PC-9 (cell line): ENCODE measurements at regions not wholly inside any gene's neighbourhood (a gene's known extent, or its start where the extent isn't known, plus 50 kb on each side); places are given as distances from the start of the nearest gene placed in this dataset.

Experiments used
- BruUV-seq: library from RNA; stranded (reverse); fragments of 400-500 nt; replicated peaks from 2 replicates; lab custom pipeline; 2021; lab: Mats Ljungman, UMichigan
- CTCF ChIA-PET: fragments of 300-600 bp; sonication (Branson Sonifier 250); formaldehyde crosslinking; loops from one replicate; lab custom pipeline; 2022; ENCODE audit warnings: antibody characterized with exemption; lab: Charles Lee
- POLR2A ChIA-PET: fragments of 300-600 bp; sonication (Branson Sonifier 250); formaldehyde crosslinking; loops from one replicate; lab custom pipeline; 2022; ENCODE audit warnings: antibody characterized with exemption; ENCODE audit not compliant: unreplicated experiment; lab: Charles Lee
- DNase-seq, 2 experiments: peaks; one replicate each; pipeline versions ENCODE4 v3.0.0 to v3.0.0-alpha.2; 2015 to 2022; ENCODE audit warnings: mixed read lengths in 1 of 2
- H2AFZ ChIP-seq: fragments of 200-600 bp; sonication (generic); 2 replicates; pipeline ENCODE4 v1.8.1; 2017; ENCODE audit warnings: antibody characterized with exemption
- H3F3A ChIP-seq: fragments of 200-600 bp; sonication (generic); 2 replicates; pipeline ENCODE4 v1.8.1; 2017; ENCODE audit warnings: antibody characterized with exemption, mild to moderate bottlenecking, low read depth; ENCODE audit not compliant: insufficient read depth
- H3K27ac ChIP-seq: fragments of 200-600 bp; sonication (generic); 2 replicates; pipeline ENCODE4 v1.6.1; 2016; ENCODE audit warnings: mixed run types
- H3K27me3 ChIP-seq: fragments of 200-600 bp; sonication (generic); 2 replicates; pipeline ENCODE4 v1.6.1; 2016; ENCODE audit warnings: low read depth, mixed run types; ENCODE audit not compliant: insufficient read depth
- H3K36me3 ChIP-seq: fragments of 200-600 bp; sonication (generic); 2 replicates; pipeline ENCODE4 v1.6.1; 2016; ENCODE audit warnings: low read depth, mixed run types
- H3K4me1 ChIP-seq: fragments of 200-600 bp; sonication (generic); replicated peaks from 2 replicates; pipeline ENCODE4 v1.6.1; 2016; ENCODE audit warnings: mixed run types; ENCODE audit not compliant: insufficient read depth
- H3K4me2 ChIP-seq: fragments of 200-600 bp; sonication (generic); 2 replicates; pipeline ENCODE4 v1.6.1; 2017; ENCODE audit warnings: mixed run types
- H3K4me3 ChIP-seq: fragments of 200-600 bp; sonication (generic); 2 replicates; pipeline ENCODE4 v1.6.1; 2016; ENCODE audit warnings: mixed run types
- H3K79me2 ChIP-seq: fragments of 200-600 bp; sonication (generic); 2 replicates; pipeline ENCODE4 v1.6.1; 2017; ENCODE audit warnings: low read depth, mixed run types
- H3K9me2 ChIP-seq: fragments of 200-600 bp; sonication (generic); 2 replicates; pipeline ENCODE4 v1.8.1; 2017; ENCODE audit warnings: mild to moderate bottlenecking; ENCODE audit not compliant: insufficient read depth
- H3K9me3 ChIP-seq: fragments of 200-600 bp; sonication (generic); 2 replicates; pipeline ENCODE4 v1.8.1; 2016; ENCODE audit warnings: low read depth; ENCODE audit not compliant: insufficient read depth
- H4K20me1 ChIP-seq: fragments of 200-600 bp; sonication (generic); 2 replicates; pipeline ENCODE4 v1.8.1; 2017; ENCODE audit not compliant: insufficient read depth
- EZH2 ChIP-seq: fragments of 200-600 bp; sonication (generic); IDR thresholded peaks from 2 replicates; pipeline ENCODE4 v1.8.0; 2017; ENCODE audit warnings: antibody characterized with exemption, low read depth
- intact Hi-C: fragments of 100-400 bp; cut with micrococcal nuclease; formaldehyde crosslinking; loops from one replicate; pipeline ENCODE4 v1.10.0; 2022; ENCODE audit not compliant: unreplicated experiment
- TF ChIP-seq, protein P1 (sequence below): fragments of 200-600 bp; sonication (generic); conservative IDR thresholded peaks from 2 replicates; pipeline ENCODE4 v1.6.1; 2017; ENCODE audit warnings: mixed run types, antibody characterized with exemption, mild to moderate bottlenecking, moderate library complexity

DNA sequence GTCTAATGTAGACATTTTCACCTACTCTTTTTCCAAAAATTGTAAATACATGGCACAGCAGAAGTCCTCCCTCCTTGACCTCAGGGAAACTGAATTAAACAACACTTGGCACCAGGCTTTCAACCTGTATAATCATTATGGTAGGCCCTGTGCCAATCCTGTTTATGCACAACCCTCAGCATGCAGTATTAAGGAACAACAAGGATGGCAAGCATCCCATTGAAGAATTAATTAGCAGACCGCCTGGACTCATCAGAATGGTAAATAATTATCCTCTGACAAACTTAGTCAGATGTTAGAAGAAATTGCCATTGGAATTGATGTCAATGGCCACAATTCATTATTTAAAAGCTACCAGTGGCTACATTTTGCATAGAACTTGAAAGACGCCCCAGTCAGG lies 66.3 kb upstream of the GALNT5 start:
- no TSS peak for BruUV-seq
- TF ChIP-seq, protein P1, sequence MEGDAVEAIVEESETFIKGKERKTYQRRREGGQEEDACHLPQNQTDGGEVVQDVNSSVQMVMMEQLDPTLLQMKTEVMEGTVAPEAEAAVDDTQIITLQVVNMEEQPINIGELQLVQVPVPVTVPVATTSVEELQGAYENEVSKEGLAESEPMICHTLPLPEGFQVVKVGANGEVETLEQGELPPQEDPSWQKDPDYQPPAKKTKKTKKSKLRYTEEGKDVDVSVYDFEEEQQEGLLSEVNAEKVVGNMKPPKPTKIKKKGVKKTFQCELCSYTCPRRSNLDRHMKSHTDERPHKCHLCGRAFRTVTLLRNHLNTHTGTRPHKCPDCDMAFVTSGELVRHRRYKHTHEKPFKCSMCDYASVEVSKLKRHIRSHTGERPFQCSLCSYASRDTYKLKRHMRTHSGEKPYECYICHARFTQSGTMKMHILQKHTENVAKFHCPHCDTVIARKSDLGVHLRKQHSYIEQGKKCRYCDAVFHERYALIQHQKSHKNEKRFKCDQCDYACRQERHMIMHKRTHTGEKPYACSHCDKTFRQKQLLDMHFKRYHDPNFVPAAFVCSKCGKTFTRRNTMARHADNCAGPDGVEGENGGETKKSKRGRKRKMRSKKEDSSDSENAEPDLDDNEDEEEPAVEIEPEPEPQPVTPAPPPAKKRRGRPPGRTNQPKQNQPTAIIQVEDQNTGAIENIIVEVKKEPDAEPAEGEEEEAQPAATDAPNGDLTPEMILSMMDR: no peak
- no peak for TF ChIP-seq EZH2
- no peak overlapping the region for H3K4me3 ChIP-seq
- DNase-seq: no peak
- ChIA-PET CTCF (no interaction called here), POLR2A (interaction anchor here (0.6 kb wide), 1 partner anchor 138 kb away, joined by 3 read pairs; no protein-coding TSS in a partner anchor)
- no peak overlapping the region for H3K4me2 ChIP-seq
- H3K9me2 ChIP-seq: no peaks in the 10 kb centered on the region
- no peaks in the 10 kb centered on the region for H3K9me3 ChIP-seq
- H3K27me3 ChIP-seq: no peaks in the 10 kb centered on the region
- no peak overlapping the region for H3K27ac ChIP-seq
- no peaks in the 10 kb centered on the region for H4K20me1 ChIP-seq
- H2AFZ ChIP-seq: no peak overlapping the region
- intact Hi-C loops: loop anchor here (5.0 kb wide), 3 partner anchors 299 to 859 kb away; partner anchors contain the start of gene NR4A2
- no peaks in the 10 kb centered on the region for H3F3A ChIP-seq
- no peaks in the 10 kb centered on the region for H3K79me2 ChIP-seq
- no peaks in the 10 kb centered on the region for H3K36me3 ChIP-seq
- no peaks in the 10 kb centered on the region for H3K4me1 ChIP-seq

DNA sequence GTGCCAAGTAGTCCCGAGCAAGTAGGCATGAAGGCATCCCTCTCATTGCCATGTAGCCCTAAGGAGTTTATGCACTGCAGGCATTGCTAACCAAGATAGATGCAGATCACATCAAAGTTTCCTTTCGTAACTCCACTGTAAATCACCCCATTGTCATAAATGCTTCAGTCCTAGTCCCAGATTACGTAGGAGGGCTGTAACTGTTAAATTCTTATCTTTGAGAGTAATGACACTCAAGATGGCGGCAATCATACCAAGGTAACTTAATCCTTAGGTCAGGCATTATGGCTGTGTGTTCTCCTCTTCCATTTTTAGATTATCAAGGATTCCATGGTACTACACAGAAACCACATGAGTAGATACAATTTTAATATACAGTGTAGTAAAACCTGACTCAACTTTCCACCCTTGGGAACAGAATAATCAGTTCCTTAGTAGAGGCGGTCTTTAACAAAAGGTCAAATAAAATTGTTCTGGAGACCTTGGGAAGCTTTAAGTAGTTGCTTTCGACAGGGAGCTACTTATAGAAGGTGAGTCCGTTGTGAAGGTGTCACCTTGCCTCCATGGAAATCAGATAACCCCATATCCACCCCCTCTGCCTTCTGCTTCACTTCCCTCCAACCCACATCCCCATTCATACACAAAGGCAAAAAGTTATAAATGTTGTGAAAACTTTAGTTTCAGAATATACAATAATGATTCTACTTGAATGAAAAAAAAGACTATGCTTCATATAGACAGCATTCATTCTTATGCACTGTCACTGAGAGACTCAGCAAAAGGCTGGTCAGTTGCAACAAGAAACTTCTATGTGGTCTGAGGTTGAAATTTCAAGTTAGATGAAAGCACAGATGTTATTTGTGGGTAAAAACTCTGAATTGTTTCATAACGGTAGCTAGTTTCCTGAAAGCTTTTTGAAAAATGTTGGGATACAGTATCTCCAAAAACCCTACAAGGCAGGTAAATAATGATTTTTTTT lies 64.8 kb upstream of the GALNT5 start:
- no peaks in the 10 kb centered on the region for H3K9me2 ChIP-seq

DNA sequence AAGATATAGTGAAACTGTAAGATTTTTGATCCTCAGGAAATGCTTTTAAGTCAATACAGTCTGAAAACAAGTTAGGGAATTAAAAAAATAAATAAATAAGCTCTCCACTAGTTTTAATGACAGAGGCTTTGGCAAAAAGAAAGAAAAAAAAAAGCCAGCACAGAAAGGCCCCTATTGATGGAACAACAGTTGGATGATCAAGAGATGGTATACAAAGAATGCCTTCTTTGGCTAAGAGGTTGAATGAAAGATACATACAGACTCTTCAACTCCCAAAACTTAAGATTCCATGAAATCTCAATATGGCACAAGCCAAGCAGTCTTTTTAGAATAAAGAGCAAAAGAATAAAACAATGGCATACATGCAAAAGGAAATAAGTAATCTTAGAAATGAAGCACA lies 64.0 kb upstream of the GALNT5 start:
- CTCF ChIA-PET: interaction anchor here (0.7 to 1.8 kb wide), 3 partner anchors 851 to 1816 kb away, joined by 5 to 10 read pairs (median 9); no protein-coding TSS in a partner anchor
- Histone ChIP-seq H3K9me3 (no peaks in the 10 kb centered on the region), H3K79me2 (no peaks in the 10 kb centered on the region), H3K4me3 (no peak overlapping the region), H3F3A (no peaks in the 10 kb centered on the region), H3K4me1 (no peaks in the 10 kb centered on the region), H3K36me3 (no peaks in the 10 kb centered on the region), H3K27me3 (no peaks in the 10 kb centered on the region), H3K27ac (no peak overlapping the region), H4K20me1 (no peaks in the 10 kb centered on the region), H2AFZ (no peak overlapping the region; the same call in 1 of the 2 replicates), H3K4me2 (no peak overlapping the region), H3K9me2 (no peaks in the 10 kb centered on the region)
- TF ChIP-seq, protein P1: no peak
- TF ChIP-seq EZH2: no peak
- no peak for DNase-seq
- POLR2A ChIA-PET: no interaction called here
- intact Hi-C loops: loop anchor here (5.0 kb wide), 3 partner anchors 301 to 861 kb away; partner anchors contain the start of gene NR4A2
- BruUV-seq: no TSS peak

More for the DNA sequence above, 64.8 kb upstream of the GALNT5 start:
- DNase-seq: no peak
- no TSS peak for BruUV-seq
- ChIA-PET POLR2A (no interaction called here), CTCF (interaction anchor here (0.7 to 1.8 kb wide), 3 partner anchors 850 to 1816 kb away, joined by 5 to 10 read pairs (median 9); no protein-coding TSS in a partner anchor)
- Histone ChIP-seq H3K27ac (no peak overlapping the region), H3K79me2 (no peaks in the 10 kb centered on the region), H3K4me3 (no peak overlapping the region), H3K36me3 (no peaks in the 10 kb centered on the region), H3K4me2 (no peak overlapping the region), H3K27me3 (no peaks in the 10 kb centered on the region), H2AFZ (no peak overlapping the region), H3K9me3 (no peaks in the 10 kb centered on the region), H3K4me1 (no peaks in the 10 kb centered on the region), H4K20me1 (no peaks in the 10 kb centered on the region), H3F3A (no peaks in the 10 kb centered on the region)
- no peak for TF ChIP-seq EZH2
- TF ChIP-seq, protein P1: no peak
- intact Hi-C loops: loop anchor here (5.0 kb wide), 3 partner anchors 300 to 860 kb away; partner anchors contain the start of gene NR4A2
